ENCODE measurements at regions not wholly inside any gene's neighbourhood (a gene's known extent, or its start where the extent isn't known, plus 50 kb on each side); places are given as distances from the start of the nearest gene placed in this dataset.

- Histone ChIP-seq H3K27ac (ENCODE audit: low read depth in 1 of 2, low read length in 2 of 2) (no peak overlapping the region), H3K9ac (ENCODE audit: low read depth in 1 of 2, low read length in 2 of 2) (no peak overlapping the region), H3K4me1 (ENCODE audit: control insufficient read depth in 4 of 4, insufficient read depth in 4 of 4, low read length in 3 of 4) (no peaks in the 10 kb centered on the region), H3K27me3 (ENCODE audit: control insufficient read depth in 4 of 4, insufficient read depth in 4 of 4, low read length in 3 of 4) (no peaks in the 10 kb centered on the region), H3K9me3 (ENCODE audit: control insufficient read depth in 4 of 4, low read length in 3 of 4) (no peaks in the 10 kb centered on the region), H3K36me3 (ENCODE audit: control insufficient read depth in 4 of 4, insufficient read depth in 3 of 4, low read depth in 1 of 4, low read length in 3 of 4) (no peaks in the 10 kb centered on the region), H3K4me3 (ENCODE audit: low read depth in 1 of 3, low read length in 3 of 3) (no peak overlapping the region)
- DNase-seq (ENCODE audit: low spot score) = no peak
- no peak for TF ChIP-seq FOXA1 (IDR thresholded peaks at IDR 0.05)
- no peak for TF ChIP-seq YY1 (IDR thresholded peaks at IDR 0.05)
- TF ChIP-seq, protein P1, sequence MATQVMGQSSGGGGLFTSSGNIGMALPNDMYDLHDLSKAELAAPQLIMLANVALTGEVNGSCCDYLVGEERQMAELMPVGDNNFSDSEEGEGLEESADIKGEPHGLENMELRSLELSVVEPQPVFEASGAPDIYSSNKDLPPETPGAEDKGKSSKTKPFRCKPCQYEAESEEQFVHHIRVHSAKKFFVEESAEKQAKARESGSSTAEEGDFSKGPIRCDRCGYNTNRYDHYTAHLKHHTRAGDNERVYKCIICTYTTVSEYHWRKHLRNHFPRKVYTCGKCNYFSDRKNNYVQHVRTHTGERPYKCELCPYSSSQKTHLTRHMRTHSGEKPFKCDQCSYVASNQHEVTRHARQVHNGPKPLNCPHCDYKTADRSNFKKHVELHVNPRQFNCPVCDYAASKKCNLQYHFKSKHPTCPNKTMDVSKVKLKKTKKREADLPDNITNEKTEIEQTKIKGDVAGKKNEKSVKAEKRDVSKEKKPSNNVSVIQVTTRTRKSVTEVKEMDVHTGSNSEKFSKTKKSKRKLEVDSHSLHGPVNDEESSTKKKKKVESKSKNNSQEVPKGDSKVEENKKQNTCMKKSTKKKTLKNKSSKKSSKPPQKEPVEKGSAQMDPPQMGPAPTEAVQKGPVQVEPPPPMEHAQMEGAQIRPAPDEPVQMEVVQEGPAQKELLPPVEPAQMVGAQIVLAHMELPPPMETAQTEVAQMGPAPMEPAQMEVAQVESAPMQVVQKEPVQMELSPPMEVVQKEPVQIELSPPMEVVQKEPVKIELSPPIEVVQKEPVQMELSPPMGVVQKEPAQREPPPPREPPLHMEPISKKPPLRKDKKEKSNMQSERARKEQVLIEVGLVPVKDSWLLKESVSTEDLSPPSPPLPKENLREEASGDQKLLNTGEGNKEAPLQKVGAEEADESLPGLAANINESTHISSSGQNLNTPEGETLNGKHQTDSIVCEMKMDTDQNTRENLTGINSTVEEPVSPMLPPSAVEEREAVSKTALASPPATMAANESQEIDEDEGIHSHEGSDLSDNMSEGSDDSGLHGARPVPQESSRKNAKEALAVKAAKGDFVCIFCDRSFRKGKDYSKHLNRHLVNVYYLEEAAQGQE (IDR thresholded peaks at IDR 0.05) = no peak
- TF ChIP-seq HNF4G (IDR thresholded peaks at IDR 0.05) = no peak
- no peak for TF ChIP-seq EGR1 (IDR thresholded peaks at IDR 0.05; ENCODE audit: low read depth in 2 of 2)
- TF ChIP-seq, protein P2, sequence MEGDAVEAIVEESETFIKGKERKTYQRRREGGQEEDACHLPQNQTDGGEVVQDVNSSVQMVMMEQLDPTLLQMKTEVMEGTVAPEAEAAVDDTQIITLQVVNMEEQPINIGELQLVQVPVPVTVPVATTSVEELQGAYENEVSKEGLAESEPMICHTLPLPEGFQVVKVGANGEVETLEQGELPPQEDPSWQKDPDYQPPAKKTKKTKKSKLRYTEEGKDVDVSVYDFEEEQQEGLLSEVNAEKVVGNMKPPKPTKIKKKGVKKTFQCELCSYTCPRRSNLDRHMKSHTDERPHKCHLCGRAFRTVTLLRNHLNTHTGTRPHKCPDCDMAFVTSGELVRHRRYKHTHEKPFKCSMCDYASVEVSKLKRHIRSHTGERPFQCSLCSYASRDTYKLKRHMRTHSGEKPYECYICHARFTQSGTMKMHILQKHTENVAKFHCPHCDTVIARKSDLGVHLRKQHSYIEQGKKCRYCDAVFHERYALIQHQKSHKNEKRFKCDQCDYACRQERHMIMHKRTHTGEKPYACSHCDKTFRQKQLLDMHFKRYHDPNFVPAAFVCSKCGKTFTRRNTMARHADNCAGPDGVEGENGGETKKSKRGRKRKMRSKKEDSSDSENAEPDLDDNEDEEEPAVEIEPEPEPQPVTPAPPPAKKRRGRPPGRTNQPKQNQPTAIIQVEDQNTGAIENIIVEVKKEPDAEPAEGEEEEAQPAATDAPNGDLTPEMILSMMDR (IDR thresholded peaks at IDR 0.05; ENCODE audit: low read depth, low read length, missing input control) = no peak
- TF ChIP-seq GABPA (IDR thresholded peaks at IDR 0.05 in 1 of 2, conservative IDR thresholded peaks at IDR 0.05 in 1 of 2) = no peak
- TF ChIP-seq FOXA2 (IDR thresholded peaks at IDR 0.05) = no peak
- TF ChIP-seq RXRA (IDR thresholded peaks at IDR 0.05) = no peak
- no peak for TF ChIP-seq JUND (IDR thresholded peaks at IDR 0.05)
- TF ChIP-seq, protein P3, sequence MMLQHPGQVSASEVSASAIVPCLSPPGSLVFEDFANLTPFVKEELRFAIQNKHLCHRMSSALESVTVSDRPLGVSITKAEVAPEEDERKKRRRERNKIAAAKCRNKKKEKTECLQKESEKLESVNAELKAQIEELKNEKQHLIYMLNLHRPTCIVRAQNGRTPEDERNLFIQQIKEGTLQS (IDR thresholded peaks at IDR 0.05) = no peak
- TF ChIP-seq SP1 (IDR thresholded peaks at IDR 0.05) = no peak
- TF ChIP-seq HNF4A (conservative IDR thresholded peaks at IDR 0.05) = no peak
- TF ChIP-seq RAD21 (IDR thresholded peaks at IDR 0.05) = no peak
- TF ChIP-seq NR2F2 (IDR thresholded peaks at IDR 0.05) = no peak
- WGBS = 94% methylated on average over 3 of the region's 3 CpGs
Observed at GRCh38 chr2:47251404-47251675, 75.0 kb upstream of the CALM2 start.

- TF ChIP-seq, protein P4, sequence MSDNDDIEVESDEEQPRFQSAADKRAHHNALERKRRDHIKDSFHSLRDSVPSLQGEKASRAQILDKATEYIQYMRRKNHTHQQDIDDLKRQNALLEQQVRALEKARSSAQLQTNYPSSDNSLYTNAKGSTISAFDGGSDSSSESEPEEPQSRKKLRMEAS (IDR thresholded peaks at IDR 0.05) = no peak
- TF ChIP-seq, protein P3 (IDR thresholded peaks at IDR 0.05) = no peak
- TF ChIP-seq YY1 (IDR thresholded peaks at IDR 0.05) (no peak), RAD21 (IDR thresholded peaks at IDR 0.05) (no peak), SP1 (IDR thresholded peaks at IDR 0.05) (no peak), JUND (IDR thresholded peaks at IDR 0.05) (no peak), HNF4A (conservative IDR thresholded peaks at IDR 0.05) (no peak), RXRA (IDR thresholded peaks at IDR 0.05) (no peak), FOXA1 (IDR thresholded peaks at IDR 0.05) (no peak), NR2F2 (IDR thresholded peaks at IDR 0.05) (no peak), TAF1 (conservative IDR thresholded peaks at IDR 0.05) (no peak), HNF4G (IDR thresholded peaks at IDR 0.05) (no peak), GABPA (IDR thresholded peaks at IDR 0.05 in 1 of 2, conservative IDR thresholded peaks at IDR 0.05 in 1 of 2) (no peak), ZBTB33 (IDR thresholded peaks at IDR 0.05) (no peak)
- TF ChIP-seq, protein P1 (IDR thresholded peaks at IDR 0.05) = no peak
- WGBS = 82% methylated on average over 11 of the region's 11 CpGs
- Histone ChIP-seq H3K4me3 (ENCODE audit: low read depth in 1 of 3, low read length in 3 of 3) (no peak overlapping the region), H3K27me3 (ENCODE audit: control insufficient read depth in 4 of 4, insufficient read depth in 4 of 4, low read length in 3 of 4) (no peaks in the 10 kb centered on the region), H3K4me1 (ENCODE audit: control insufficient read depth in 4 of 4, insufficient read depth in 4 of 4, low read length in 3 of 4) (no peaks in the 10 kb centered on the region), H3K27ac (ENCODE audit: low read depth in 1 of 2, low read length in 2 of 2) (no peak overlapping the region), H3K9me3 (ENCODE audit: control insufficient read depth in 4 of 4, low read length in 3 of 4) (no peaks in the 10 kb centered on the region), H3K9ac (ENCODE audit: low read depth in 1 of 2, low read length in 2 of 2) (no peak overlapping the region), H3K36me3 (ENCODE audit: control insufficient read depth in 4 of 4, insufficient read depth in 3 of 4, low read depth in 1 of 4, low read length in 3 of 4) (no peaks in the 10 kb centered on the region)
- DNase-seq (ENCODE audit: low spot score) = no peak
Observed at GRCh38 chr2:47250586-47251403, 74.5 kb upstream of the CALM2 start.
